HG03520 (cell line): ENCODE measurements at regions not wholly inside any gene's neighbourhood (a gene's known extent, or its start where the extent isn't known, plus 50 kb on each side); places are given as distances from the start of the nearest gene placed in this dataset.

Experiments used
- ATAC-seq: cut with Tn5 transposase; IDR thresholded peaks from one replicate; pipeline ENCODE4 v1.9.1; 2021; ENCODE audit warnings: mild to moderate bottlenecking, moderate library complexity; ENCODE audit not compliant: unreplicated experiment

DNA sequence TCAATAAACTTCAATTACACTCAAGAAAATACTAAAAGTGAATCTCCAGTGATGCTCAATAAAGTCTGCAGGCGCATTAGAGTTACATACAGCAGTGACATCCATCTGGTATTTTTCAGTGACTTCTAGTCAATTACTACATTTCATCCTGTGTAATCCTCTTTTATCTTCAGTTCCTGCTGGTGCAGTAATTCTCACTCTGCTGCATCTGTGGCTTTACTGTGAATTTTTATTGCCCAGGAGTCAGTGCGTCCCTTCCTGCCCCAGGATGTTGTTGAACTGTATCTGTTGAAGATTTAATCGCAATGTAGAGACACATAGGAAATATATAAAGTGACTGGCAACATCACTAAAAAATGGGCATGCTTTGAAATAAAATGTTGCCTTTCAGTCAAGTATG lies 196.3 kb upstream of the TMTC4 start:
- no peak for ATAC-seq

DNA sequence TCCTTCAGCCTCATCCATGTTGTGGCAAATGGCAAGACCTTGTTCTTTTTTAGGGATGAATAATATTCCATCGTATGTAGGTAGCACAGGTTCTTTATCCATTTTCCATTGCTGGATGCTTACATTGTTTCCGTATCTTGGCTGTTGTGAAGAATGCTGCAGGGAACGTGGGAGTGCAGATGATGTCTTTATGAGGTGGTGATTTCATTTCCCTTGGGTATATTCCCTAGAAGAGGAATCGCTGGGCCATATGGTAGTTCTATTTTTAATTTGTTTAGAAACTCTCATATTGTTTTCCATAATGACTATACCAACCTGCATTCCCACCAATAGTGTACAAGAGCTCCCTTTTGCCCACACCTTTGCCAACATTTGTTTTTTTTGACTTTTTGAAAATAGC lies 186.3 kb upstream of the TMTC4 start:
- ATAC-seq: no peak

DNA sequence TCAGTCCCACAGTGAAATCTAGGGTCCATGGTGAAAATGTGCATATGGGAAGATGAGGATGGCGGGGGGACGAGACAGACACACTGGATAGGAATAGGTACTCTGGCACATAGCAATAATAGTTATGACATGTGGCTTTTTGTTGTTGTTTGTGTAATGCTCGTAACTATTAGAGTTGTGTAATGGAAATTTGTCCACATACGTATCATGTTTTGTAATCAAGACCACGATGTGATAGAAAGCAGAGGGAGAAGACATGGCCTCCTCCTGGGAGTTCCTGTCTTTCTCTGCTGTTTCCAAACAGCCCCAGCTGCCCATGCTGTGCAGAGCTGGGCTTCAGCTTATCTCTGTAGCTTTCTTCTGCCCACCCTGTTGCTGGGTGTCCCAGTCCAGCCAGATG lies 185.3 kb upstream of the TMTC4 start:
- no peak for ATAC-seq

DNA sequence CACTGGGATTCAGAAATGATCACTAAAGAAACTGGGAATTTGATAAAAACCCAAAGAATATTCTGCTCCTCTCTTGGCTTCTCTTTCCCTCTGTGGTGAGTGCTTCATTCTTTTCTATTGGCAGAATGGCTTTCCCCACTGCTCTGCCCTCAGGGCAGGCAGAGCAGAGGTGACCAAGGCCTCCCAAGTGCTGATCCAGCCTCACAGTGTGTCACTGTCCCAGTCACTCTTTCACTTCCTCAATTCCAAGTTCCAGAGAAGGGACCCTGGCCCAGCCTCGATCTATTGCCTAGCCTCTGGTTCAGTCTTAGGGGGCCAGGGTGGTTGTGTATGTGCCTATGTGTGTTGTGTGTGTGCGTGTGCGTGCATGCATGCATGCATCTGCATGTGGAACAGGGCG lies 180.6 kb upstream of the TMTC4 start:
- no peak for ATAC-seq

DNA sequence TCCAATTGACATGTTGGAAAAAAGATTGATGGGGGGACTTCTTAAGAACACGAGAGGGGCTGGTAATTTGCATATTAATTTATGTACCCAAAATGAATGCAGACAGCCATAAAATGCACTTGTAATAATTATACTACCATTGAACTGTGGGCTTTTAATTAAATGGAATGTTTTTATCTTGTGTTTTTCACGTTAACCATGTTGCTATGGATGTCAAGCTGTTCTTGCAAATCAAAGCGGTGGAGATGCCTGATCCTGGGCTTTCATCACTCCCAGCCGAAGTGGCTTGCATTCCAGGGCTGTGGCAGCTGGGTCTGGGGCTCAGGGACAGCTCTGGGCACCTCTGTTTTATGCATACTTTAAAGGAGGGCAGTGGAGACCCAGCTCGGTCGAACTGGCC lies 179.4 kb upstream of the TMTC4 start:
- ATAC-seq: no peak

DNA sequence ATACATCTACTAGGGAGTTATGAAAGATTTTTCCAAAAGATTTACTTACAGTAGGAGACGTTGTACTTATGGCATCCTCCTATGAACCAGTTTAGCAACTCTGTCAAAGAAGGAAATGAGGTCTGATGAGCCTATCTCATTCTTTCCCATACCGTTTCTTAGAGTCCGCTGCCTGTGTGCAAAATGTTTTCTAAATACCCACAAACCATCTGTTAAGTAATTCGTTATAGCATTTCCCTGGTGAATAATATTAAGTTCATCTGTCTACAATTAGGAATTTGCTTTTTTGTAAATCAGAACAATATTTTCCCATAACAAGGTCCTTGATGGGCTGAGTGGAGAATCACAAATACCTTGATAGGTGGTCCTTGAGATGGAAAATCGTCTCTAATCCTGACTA lies 178.8 kb upstream of the TMTC4 start:
- no peak for ATAC-seq

DNA sequence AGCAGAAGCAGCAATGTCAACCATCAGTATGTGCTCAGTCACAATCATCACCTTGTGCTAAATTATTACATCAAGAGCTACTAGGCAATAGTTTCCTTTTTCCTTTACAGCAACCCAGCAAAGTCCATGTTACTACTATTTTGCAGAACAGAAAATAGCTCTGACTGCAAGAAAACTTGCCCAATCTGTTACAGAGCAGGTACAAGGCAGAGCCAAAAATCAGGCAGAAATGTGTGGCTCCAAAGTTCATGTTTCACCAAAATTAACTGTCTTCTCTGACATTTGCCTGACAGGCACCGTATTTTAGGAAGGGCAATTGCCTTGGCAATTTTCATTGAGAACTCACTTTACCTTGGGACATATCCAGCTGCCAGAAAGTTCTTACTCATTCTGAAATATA lies 177.6 kb upstream of the TMTC4 start:
- no peak for ATAC-seq

DNA sequence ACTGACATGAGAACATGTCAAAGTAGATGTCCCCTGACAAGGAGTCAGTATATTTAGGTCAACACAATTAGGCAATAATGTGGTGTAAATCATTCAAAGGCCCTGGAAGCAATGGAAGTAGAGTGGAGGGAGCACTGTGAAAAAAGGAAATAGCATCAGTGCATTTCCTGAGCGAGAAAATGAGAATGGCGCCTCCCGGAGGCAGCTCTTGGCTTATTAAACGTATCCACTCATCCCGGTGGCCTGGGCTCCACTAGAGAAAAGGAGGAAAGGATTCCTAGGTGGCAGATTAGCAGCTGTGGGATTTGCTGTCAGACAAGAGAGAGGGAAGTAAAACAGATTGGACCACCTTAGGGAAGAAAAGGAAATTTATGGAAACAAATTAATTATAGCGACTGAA lies 173.7 kb upstream of the TMTC4 start:
- ATAC-seq: no peak

DNA sequence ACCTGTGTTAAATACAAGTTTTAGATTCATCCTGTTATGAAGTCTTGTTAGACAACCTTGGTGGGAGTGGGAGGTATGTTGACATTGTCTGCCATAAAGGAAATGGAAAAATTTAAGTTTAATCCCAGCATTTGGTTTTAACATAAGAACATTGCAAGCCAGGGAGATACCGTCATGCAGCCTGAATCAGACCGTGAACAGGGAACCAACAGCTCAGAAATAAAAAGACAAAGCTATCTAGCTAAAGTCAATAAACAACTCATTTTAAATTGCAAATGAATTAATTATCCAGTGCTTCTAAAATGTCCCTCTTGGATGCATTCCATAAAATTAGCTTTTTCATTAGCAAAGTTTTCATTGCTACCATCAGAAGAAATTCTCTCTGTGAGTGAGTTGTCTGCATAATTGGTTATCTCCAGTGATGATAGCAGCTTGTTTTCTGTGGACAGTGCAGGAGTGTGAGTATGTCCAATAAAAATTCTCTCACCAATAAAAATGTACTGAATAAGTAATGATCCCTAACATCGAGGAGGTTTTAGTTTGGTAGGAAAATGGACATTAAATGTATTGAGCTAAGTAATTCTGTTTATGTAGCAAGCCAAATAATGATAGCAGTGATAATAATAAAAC lies 170.6 kb upstream of the TMTC4 start:
- no peak for ATAC-seq

DNA sequence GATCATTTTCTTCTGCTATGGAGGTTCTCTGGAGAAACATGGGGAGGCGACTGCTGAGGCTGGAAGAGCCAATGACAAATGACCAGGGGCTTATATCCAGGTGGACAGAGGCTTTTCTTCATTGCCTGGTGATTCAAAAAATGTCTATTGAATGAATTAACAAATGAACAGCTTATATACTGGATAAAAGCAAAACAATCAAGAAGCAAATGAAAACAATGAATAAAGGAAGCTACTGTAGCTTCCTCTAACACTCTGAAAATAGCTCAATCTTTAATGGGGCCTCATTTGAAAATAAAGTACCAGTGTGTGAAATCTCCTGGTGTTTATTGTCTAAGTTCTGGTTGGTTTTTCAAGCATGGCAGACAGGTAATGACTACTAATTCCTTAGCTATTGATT lies 167.5 kb upstream of the TMTC4 start:
- no peak for ATAC-seq

DNA sequence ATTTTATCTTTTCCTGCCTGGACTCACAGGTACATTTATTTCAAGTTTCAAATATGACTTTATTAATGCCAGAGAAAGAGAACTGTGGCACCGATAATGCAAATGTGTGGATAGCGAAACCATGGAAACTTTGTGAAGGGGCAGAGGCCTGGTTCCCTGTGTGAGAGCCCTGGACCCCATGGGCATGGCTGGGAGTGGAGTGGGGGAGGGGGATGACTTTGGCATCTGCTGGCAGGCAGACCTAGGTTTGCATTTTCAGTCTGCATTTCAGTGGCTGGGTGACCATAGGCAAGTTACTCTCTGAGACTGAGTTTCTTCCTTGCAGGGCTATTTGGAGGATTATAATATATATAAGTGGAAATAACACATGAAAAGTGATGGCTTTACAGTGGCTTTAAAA lies 163.8 kb upstream of the TMTC4 start:
- ATAC-seq: no peak

DNA sequence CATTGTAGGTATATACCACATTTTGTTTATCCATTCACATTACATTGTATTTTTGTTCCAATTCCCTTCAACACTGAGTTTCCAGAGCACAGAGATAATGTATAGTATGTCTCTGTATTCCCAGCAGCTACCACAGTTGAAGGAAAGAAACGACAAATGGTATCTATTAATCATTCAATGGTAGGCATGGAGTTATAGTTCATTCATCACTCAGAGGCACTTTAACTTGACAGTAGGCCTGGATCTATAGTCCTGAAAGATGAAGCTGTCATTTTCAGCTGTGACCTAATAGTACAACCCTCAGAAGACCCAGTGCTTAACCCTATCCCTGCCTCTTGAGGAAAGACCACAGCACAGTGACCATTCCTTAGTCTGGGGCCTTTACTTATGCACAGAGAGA lies 163.0 kb upstream of the TMTC4 start:
- ATAC-seq: no peak

DNA sequence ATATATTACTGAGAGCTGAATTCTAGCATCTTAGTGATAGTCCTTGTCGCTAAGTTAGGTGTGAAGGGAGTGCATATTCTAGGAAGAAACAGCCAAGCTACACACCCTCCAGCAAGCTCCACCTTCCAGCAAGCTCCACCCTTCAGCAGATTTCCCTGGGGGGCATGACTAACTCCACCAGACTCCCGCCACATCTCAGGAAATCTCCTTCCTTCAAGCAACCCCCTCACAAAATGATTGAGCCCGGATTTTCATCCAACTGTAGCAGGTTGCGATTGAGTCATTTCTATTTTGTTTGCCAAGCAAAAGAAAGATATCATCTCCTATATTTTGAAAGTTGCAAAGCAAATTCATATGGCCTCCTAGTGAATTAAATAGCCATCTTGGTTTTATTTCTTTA lies 162.1 kb upstream of the TMTC4 start:
- no peak for ATAC-seq

DNA sequence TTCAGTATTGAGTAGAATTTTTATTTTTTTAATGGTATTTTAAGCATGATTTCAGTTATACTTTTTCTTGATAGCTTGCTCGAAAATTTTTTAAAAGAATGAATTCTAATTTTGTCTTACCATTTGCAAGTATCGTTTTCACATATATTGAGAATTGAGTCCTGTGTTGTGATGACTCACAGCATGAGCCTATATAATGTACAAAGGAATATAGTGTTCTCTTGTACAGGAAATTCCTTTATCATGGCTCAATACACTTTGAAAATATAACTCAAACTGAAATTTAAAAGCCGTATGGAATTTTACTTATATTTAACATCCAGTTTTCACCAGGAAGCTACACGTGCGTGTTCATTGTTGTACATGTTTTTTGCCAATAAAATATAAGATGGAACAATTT lies 161.1 kb upstream of the TMTC4 start:
- ATAC-seq: no peak

DNA sequence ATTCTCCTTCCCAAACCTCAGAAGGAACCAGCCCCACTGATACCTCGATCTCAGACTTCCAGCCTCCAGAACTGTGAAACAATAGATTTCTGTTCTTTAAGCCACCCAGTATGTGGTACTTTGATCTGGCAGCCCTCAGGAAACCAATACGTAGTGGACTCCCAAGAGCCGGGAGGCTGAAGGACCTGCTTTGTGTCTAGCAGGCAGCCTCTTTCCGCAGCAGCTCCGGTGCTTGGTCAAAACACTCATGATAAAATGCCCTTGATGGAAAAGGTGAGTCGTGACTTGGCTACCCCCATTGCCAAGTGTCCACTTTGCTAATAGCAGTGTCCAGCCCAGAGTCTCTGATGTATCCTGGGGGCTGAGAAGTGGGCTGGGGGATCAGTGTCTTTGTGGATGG lies 158.8 kb upstream of the TMTC4 start:
- no peak for ATAC-seq

DNA sequence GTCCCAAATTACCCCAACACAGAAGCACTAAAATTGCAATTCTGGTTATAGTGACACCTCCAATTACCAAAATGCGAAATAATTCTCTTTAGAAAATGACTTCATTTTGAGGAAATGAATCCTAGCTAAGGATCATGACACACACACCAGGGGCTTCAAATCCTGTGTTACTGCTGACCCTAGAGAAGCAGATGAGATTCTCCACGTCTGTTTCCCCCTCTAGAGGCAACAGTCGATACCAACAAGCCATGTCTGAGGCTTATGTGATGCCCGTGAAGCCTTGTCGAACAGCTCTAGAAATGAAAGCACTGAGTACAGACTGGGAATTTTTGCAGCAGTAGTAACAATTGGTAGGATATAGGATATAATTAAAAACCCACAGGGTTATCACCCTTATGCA lies 153.6 kb upstream of the TMTC4 start:
- no peak for ATAC-seq

DNA sequence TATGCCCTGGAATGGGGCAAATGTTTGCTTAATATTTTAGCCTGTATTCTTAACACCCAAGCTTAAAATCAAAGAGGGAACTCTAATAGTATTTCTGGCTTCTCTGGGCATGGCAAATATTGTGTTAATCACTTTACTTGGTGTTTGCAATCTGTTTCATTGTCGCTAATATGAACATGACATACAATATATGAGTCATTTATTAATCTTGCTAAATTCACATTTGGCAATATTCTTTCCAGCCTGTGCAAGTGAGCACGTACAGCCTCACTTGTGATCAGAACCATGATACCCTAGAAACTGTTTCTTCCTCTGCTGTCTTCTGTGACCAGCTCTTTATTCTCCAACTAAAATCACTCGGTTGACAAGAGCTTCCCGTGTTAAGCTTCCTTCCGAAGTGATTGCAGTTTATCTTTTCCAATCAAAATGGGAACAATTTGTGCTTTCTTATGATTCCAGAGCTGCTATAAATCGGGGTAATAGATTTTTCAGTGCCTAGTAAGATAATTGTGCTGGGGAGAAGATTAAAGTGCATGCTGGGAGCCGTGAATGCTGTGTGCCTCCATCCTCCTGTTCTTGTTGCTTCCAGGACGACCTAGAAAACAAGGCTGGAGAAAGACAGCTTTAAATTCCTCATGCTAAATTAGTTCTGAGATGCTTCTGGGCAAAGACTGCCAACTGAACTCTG lies 153.0 kb upstream of the TMTC4 start:
- ATAC-seq: no peak

DNA sequence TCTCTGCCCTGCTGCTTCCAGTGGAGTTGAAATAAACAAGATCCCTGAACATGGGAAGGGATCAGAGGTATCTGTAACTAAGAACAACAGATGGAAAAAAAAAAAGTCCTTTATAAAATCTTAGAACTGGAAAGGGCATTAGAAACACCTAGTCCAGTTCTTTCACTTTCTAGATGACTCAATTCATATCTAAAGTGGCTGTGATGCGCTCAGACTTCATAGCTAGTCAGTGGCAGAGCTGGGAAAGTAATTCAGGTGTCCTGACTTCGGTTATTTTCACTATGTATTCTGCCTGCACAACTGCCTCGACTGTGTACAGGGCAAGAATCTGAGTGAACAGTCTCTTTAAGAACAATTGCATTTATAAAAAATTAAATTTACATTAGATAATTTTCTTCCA lies 151.8 kb upstream of the TMTC4 start:
- ATAC-seq: peak; percentile 51

DNA sequence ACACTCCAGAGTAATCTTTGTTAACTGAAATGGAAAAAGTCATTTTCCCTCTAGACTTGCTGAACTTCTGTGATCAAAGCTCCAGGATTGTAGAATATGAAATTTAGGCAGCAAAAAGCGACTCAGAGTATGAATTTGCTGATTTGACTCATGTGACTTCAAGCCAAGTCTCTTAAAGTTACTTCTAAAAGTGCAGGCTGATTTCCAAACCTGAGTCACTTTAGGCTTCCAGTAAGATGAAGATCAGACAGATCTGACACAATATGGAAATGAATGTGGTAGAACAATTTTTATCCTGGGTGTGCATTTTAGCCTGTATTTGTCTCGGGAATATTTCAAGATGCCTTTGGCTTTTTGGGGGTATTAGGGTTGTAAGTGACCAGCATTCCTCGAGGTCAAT lies 151.0 kb upstream of the TMTC4 start:
- ATAC-seq: no peak

DNA sequence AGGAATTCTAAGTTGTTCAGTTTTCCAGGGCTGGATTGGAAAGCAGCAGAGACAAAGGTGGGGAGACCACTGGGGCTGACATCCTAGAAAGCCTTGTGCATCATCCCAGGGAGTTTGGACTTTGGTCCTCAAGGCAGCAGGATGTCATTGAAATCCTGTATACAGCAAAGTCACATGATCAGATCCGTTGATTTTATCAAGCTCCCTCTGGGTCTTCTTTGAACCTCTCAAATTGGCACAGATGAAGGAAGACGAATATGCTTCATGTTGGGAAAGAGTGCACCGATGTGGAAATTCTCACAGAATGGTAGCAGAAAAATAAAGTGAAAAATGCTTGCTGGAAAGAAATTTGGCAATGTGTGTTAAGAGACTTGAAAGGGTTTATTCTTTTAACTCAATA lies 149.8 kb upstream of the TMTC4 start:
- ATAC-seq: no peak

DNA sequence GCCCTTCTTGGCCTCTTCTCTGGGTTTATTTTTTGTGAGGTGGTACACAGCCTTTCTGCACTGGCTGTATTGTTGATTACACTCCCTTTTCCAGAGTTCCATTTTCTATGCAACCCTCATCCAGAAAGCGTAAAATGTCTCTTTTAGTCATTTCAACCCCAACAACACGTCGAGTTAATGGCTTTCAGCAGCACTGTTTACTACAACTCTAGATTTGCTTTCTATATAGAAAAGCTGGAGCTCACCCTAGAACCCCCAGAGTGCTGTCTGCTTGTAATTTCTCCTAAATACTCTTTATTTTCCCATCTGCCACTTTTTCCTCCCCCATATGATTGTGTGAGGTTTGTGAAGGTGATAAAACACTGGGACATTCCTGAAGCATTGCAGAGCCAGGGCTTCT lies 148.9 kb upstream of the TMTC4 start:
- no peak for ATAC-seq

DNA sequence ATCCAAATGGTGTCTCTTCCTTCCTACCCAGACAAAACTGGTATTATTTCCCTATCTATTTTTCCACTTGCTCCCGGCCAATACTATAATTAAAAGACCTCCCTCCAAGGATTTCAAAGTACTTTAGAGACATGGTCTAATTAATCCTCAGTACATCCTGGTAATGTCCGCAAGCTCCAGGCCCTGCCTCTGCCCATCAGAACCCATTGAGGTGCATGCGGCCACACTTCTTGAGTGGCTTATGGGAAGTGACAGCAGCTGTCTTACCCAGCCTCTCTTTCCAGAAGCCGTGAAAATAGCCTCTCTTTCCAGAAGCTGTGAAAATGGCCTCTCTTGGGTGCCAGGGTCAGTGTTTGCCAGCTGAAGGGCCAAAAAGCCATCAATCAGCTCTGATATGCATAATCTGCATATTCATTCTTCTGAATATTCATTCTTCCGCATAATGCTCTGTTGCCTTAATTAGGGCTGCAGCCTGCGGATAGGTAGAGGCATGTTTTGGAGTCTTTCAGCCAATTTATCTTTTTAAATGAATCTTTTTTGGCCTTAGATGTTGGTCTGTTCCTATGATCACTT lies 148.4 kb upstream of the TMTC4 start:
- ATAC-seq: no peak

DNA sequence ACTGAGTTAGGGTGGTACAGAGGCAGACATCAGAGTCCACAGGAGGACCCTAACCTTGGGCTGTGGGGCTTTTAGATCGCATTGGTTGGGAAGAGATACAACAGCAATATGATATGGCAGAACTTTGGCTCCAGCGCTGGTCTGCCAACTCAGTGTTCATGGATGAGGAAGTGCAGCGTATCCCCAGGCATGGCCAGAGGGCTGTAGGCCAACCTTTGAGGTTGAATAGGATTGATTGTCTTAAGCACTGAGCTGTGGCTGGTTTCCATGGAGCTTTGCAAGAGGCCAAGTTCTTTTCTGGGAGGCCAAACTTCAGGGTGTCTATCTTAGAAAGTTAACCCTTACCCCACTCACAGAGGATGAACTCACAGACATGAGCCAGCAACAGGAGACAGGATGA lies 144.1 kb upstream of the TMTC4 start:
- ATAC-seq: no peak
